ENCODE measurements at regions not wholly inside any gene's neighbourhood (a gene's known extent, or its start where the extent isn't known, plus 50 kb on each side); places are given as distances from the start of the nearest gene placed in this dataset.

GRCh38 chr20:10927936-10928840 lies 254.4 kb upstream of the JAG1 start:
- H3K36me3 Mint-ChIP-seq (ENCODE audit: low read depth) = peaks cover 4% of the 10 kb centered on the region
- TF ChIP-seq, protein P1, sequence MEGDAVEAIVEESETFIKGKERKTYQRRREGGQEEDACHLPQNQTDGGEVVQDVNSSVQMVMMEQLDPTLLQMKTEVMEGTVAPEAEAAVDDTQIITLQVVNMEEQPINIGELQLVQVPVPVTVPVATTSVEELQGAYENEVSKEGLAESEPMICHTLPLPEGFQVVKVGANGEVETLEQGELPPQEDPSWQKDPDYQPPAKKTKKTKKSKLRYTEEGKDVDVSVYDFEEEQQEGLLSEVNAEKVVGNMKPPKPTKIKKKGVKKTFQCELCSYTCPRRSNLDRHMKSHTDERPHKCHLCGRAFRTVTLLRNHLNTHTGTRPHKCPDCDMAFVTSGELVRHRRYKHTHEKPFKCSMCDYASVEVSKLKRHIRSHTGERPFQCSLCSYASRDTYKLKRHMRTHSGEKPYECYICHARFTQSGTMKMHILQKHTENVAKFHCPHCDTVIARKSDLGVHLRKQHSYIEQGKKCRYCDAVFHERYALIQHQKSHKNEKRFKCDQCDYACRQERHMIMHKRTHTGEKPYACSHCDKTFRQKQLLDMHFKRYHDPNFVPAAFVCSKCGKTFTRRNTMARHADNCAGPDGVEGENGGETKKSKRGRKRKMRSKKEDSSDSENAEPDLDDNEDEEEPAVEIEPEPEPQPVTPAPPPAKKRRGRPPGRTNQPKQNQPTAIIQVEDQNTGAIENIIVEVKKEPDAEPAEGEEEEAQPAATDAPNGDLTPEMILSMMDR (conservative IDR thresholded peaks at IDR 0.05) = no peak
- no peaks in the 10 kb centered on the region for H3K27me3 Mint-ChIP-seq (ENCODE audit: low read depth)
- H3K4me1 Mint-ChIP-seq = peaks cover 3% of the 10 kb centered on the region
- no peak for DNase-seq (ENCODE audit: low read depth, low spot score)
- H3K4me3 Mint-ChIP-seq = no peak overlapping the region
- no peak overlapping the region for H3K27ac Mint-ChIP-seq (ENCODE audit: unreplicated experiment)
- peaks cover 12% of the 10 kb centered on the region for H3K9me3 Mint-ChIP-seq

- TF ChIP-seq, protein P1 (conservative IDR thresholded peaks at IDR 0.05) = no peak
- Mint-ChIP-seq H3K36me3 (ENCODE audit: low read depth) (peaks cover 4% of the 10 kb centered on the region), H3K27me3 (ENCODE audit: low read depth) (no peaks in the 10 kb centered on the region), H3K27ac (ENCODE audit: unreplicated experiment) (no peak overlapping the region), H3K4me3 (no peak overlapping the region), H3K9me3 (peaks cover 12% of the 10 kb centered on the region), H3K4me1 (no peaks in the 10 kb centered on the region)
- no peak for DNase-seq (ENCODE audit: low read depth, low spot score)
These were observed 255.1 kb upstream of the JAG1 start for GRCh38 chr20:10928841-10929421.

DNA sequence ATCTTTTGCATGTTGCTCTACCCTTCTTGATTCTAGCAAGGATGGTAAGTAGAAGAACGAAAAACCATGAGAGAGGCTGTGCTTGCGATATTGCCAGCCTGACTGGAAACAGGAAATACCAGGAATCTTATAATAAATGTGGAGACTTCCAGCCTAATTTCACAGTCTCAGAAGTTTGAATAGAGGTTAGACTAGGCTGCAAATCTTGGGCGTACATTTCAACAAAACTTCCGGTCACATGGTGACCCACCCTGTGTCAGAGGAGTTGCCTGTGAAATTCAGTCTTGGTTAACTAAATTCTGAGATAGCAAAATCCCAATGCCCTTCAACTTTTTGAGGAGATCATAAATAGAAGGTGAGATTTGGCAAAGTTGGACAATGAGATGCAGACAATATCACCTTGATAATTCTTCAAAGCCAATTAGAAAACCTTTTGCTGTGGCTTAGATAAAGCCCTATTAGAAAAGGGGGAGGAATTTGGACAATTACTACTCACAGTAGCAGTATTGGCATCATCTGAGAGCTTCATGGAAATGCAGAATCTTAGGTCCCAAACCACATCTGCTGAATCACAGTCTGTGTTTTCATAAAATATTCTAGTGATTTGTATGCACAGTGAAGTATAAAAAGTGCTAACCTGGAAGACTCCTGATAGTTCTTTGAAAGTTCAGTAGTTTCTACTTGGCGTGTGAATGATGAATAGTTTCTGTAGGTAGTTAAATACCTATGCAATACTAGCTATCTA lies 262.0 kb upstream of the JAG1 start:
- TF ChIP-seq, protein P1 (conservative IDR thresholded peaks at IDR 0.05) = no peak
- H3K27me3 Mint-ChIP-seq (ENCODE audit: low read depth) = no peaks in the 10 kb centered on the region
- no peak overlapping the region for H3K4me3 Mint-ChIP-seq
- no peak for DNase-seq (ENCODE audit: low read depth, low spot score)
- H3K36me3 Mint-ChIP-seq (ENCODE audit: low read depth) = peaks cover 4% of the 10 kb centered on the region
- H3K4me1 Mint-ChIP-seq = no peaks in the 10 kb centered on the region
- H3K27ac Mint-ChIP-seq (ENCODE audit: unreplicated experiment) = no peak overlapping the region
- peaks cover 8% of the 10 kb centered on the region for H3K9me3 Mint-ChIP-seq

DNA sequence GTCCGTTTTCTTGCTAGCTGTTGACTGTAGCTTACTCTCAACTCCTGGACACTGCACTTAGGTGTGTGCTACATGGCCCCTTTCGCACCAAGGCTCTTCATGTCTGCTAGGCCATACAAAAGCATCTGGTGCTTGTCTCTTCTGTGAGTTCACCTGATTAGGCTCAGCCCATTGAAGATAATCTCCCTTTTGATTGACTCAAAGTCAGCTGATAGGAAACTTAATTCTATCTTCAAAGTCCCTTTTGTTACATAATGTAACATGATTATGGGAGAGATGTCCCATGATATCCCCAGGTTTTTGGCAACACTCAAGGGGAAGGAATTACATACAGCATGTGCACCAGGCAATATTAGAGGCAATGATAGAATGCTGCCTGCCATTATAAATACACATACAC lies 263.0 kb upstream of the JAG1 start:
- DNase-seq (ENCODE audit: low read depth, low spot score) = no peak
- Mint-ChIP-seq H3K27ac (ENCODE audit: unreplicated experiment) (no peak overlapping the region), H3K36me3 (ENCODE audit: low read depth) (peaks cover under 1% of the 10 kb centered on the region), H3K4me3 (no peak overlapping the region), H3K9me3 (peaks cover 11% of the 10 kb centered on the region), H3K27me3 (ENCODE audit: low read depth) (no peaks in the 10 kb centered on the region), H3K4me1 (no peaks in the 10 kb centered on the region)
- TF ChIP-seq, protein P1 (conservative IDR thresholded peaks at IDR 0.05) = no peak

DNA sequence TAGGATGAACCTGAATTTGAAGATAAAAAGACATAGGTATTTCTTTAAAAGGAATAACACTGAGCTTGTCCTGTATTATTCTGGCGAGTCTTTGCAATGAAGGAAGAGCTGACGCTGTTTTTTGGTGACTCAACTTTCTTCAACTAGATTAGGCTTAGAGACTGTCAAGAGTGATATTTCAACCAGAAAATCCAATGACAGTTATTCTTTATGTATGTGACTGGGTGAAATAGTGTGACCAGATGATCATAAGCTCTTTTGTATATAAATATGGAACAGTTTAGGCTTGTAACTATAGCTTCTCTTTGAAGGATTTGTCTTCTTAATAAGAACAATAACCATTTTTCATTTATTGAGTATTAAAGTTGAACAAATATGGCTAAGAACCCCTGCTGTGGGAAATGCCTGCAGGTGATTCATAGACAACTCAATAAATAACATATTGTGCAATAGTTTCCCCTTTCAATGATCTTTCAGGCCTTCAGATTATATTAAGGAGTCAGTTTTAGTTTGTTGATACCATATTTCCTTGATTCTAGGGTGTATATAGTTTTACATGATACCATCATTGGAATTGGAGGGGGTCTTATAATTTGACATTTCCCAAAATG lies 265.6 kb upstream of the JAG1 start:
- Mint-ChIP-seq H3K27me3 (ENCODE audit: low read depth) (no peaks in the 10 kb centered on the region), H3K4me3 (no peak overlapping the region), H3K36me3 (ENCODE audit: low read depth) (no peaks in the 10 kb centered on the region), H3K4me1 (no peaks in the 10 kb centered on the region), H3K27ac (ENCODE audit: unreplicated experiment) (no peak overlapping the region), H3K9me3 (peaks cover 7% of the 10 kb centered on the region)
- TF ChIP-seq, protein P1 (conservative IDR thresholded peaks at IDR 0.05) = no peak
- no peak for DNase-seq (ENCODE audit: low read depth, low spot score)

Measured in neural crest cell (in vitro differentiated cells).